Stomach (tissue), 4 donors: ENCODE measurements at regions not wholly inside any gene's neighbourhood (a gene's known extent, or its start where the extent isn't known, plus 50 kb on each side); places are given as distances from the start of the nearest gene placed in this dataset.

ENCODE experiments used
- EP300 ChIP-seq: sonication (generic); formaldehyde crosslinking; IDR thresholded peaks from one replicate; pipeline ENCODE4 v1.6.1; 2017; ENCODE audit warnings: antibody characterized with exemption
- POLR2A ChIP-seq, 4 donors: fragments of 450-650 bp; IDR thresholded peaks; one replicate each; pipeline ENCODE4 v1.6.1; 2016; ENCODE audit warnings: antibody characterized with exemption in 4 of 4, control low read depth in 2 of 4, mild to moderate bottlenecking in 1 of 4, moderate library complexity in 1 of 4
- POLR2AphosphoS5 ChIP-seq, 3 donors: sonication (generic); formaldehyde crosslinking; IDR thresholded peaks; one replicate each; pipeline ENCODE4 v1.6.1; 2016; ENCODE audit warnings: antibody characterized with exemption in 3 of 3
- TF ChIP-seq, protein P1 (sequence below), 7 experiments: fragments of 450-650 bp in 4 of 7; fragments of 200-600 bp in 3 of 7; sonication (generic) in 3 of 7; IDR thresholded peaks; one replicate each; pipeline ENCODE4 v1.5.1; 2016 to 2019; ENCODE audit warnings: antibody characterized with exemption in 7 of 7, control low read depth in 2 of 7, mild to moderate bottlenecking in 1 of 7

- TF ChIP-seq, protein P1, sequence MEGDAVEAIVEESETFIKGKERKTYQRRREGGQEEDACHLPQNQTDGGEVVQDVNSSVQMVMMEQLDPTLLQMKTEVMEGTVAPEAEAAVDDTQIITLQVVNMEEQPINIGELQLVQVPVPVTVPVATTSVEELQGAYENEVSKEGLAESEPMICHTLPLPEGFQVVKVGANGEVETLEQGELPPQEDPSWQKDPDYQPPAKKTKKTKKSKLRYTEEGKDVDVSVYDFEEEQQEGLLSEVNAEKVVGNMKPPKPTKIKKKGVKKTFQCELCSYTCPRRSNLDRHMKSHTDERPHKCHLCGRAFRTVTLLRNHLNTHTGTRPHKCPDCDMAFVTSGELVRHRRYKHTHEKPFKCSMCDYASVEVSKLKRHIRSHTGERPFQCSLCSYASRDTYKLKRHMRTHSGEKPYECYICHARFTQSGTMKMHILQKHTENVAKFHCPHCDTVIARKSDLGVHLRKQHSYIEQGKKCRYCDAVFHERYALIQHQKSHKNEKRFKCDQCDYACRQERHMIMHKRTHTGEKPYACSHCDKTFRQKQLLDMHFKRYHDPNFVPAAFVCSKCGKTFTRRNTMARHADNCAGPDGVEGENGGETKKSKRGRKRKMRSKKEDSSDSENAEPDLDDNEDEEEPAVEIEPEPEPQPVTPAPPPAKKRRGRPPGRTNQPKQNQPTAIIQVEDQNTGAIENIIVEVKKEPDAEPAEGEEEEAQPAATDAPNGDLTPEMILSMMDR (IDR thresholded peaks at IDR 0.05) = no peak
- TF ChIP-seq EP300 = no peak
- TF ChIP-seq POLR2A (IDR thresholded peaks at IDR 0.05) = no peak
- TF ChIP-seq POLR2AphosphoS5 (IDR thresholded peaks at IDR 0.05) = no peak
Measured at GRCh38 chr2:77768508-77768907, 246.3 kb upstream of the LRRTM4 start.
